Stromal cell of bone marrow (primary cell): ENCODE measurements at regions not wholly inside any gene's neighbourhood (a gene's known extent, or its start where the extent isn't known, plus 50 kb on each side); places are given as distances from the start of the nearest gene placed in this dataset.
A peak's percentile ranks its signal among the peaks of the same experiment; 100 is the strongest.

Experiments
- DNase-seq: peaks from one replicate; pipeline ENCODE4 v3.0.0-alpha.2; 2012; ENCODE audit warnings: low read depth

- no peak for DNase-seq
These were observed 171.3 kb downstream of the SNCA start for GRCh38 chr4:89665662-89666061.

GRCh38 chr4:89664521-89664920 lies 172.4 kb downstream of the SNCA start:
- DNase-seq, result no peak

GRCh38 chr4:89661173-89661899 lies 175.6 kb downstream of the SNCA start:
- peak; percentile 7 for DNase-seq

- peak; percentile 4 for DNase-seq
These were observed 176.4 kb downstream of the SNCA start for GRCh38 chr4:89660444-89661172.

GRCh38 chr4:89658701-89659024 lies 178.3 kb downstream of the SNCA start:
- no peak for DNase-seq

GRCh38 chr4:89657931-89658700 lies 178.8 kb downstream of the SNCA start:
- DNase-seq, result peak; percentile 15

- no peak for DNase-seq
These were observed 183.9 kb downstream of the SNCA start for GRCh38 chr4:89653012-89653411.

- DNase-seq, result no peak
These were observed 191.5 kb downstream of the SNCA start for GRCh38 chr4:89645482-89645881.

GRCh38 chr4:89641367-89641687 lies 195.6 kb downstream of the SNCA start:
- no peak for DNase-seq

GRCh38 chr4:89640620-89641366 lies 196.2 kb downstream of the SNCA start:
- peak; percentile 25 for DNase-seq

GRCh38 chr4:89639395-89639794 lies 197.6 kb downstream of the SNCA start:
- no peak for DNase-seq

GRCh38 chr4:89625599-89626293 lies 211.2 kb downstream of the SNCA start:
- DNase-seq, result no peak

- no peak for DNase-seq
These were observed 217.6 kb downstream of the SNCA start for GRCh38 chr4:89619206-89619962.

- DNase-seq, result no peak
These were observed 218.8 kb downstream of the SNCA start for GRCh38 chr4:89618151-89618550.

- no peak for DNase-seq
These were observed 219.6 kb downstream of the SNCA start for GRCh38 chr4:89617317-89617716.

- no peak for DNase-seq
These were observed 220.6 kb downstream of the SNCA start for GRCh38 chr4:89616382-89616781.

GRCh38 chr4:89615051-89615450 lies 221.9 kb downstream of the SNCA start:
- no peak for DNase-seq

- no peak for DNase-seq
These were observed 222.8 kb downstream of the SNCA start for GRCh38 chr4:89614155-89614554.

- no peak for DNase-seq
These were observed 226.7 kb downstream of the SNCA start for GRCh38 chr4:89610236-89610635.

- DNase-seq, result no peak
These were observed 227.2 kb downstream of the SNCA start for GRCh38 chr4:89609756-89610155.

- DNase-seq, result no peak
These were observed 232.0 kb downstream of the SNCA start for GRCh38 chr4:89604951-89605350.
